Upper lobe of left lung (tissue), 6 donors: ENCODE measurements at regions not wholly inside any gene's neighbourhood (a gene's known extent, or its start where the extent isn't known, plus 50 kb on each side); places are given as distances from the start of the nearest gene placed in this dataset.
A peak's percentile ranks its signal among the peaks of the same experiment; 100 is the strongest.

Experiments used
- ATAC-seq, 2 donors: fragments of 200-7000 bp; cut with Tn5 transposase; one replicate each; pipeline ENCODE4 v1.9.1; 2022; ENCODE audit warnings: mild to moderate bottlenecking in 2 of 2, moderate library complexity in 2 of 2; ENCODE audit not compliant: low FRiP score in 2 of 2
- DNase-seq, 2 donors: peaks; one replicate each; pipeline ENCODE4 v3.0.0-alpha.2; 2019 to 2020
- H3K27ac ChIP-seq, 4 donors: fragments of 200-600 bp; sonication (generic); one replicate each; pipeline ENCODE4 v1.5.1; 2016 to 2019
- H3K27me3 ChIP-seq, 4 donors: fragments of 200-600 bp; sonication (generic); one replicate each; pipeline ENCODE4 v1.5.1; 2017 to 2019
- H3K36me3 ChIP-seq, 4 donors: fragments of 200-600 bp; sonication (generic); one replicate each; pipeline ENCODE4 v1.5.1; 2016 to 2019
- H3K4me1 ChIP-seq, 4 donors: fragments of 200-600 bp; sonication (generic); one replicate each; pipeline ENCODE4 v1.5.1; 2018 to 2019
- H3K4me3 ChIP-seq, 4 donors: fragments of 200-600 bp; sonication (generic); one replicate each; pipeline ENCODE4 v1.5.1; 2017 to 2019; ENCODE audit warnings: mild to moderate bottlenecking in 2 of 4, moderate library complexity in 1 of 4
- H3K9me3 ChIP-seq, 4 donors: fragments of 200-600 bp; sonication (generic); one replicate each; pipeline ENCODE4 v1.5.1; 2018 to 2019
- CTCF ChIP-seq, 6 experiments: fragments of 450-650 bp in 4 of 6; fragments of 200-600 bp in 2 of 6; sonication (generic) in 2 of 6; IDR thresholded peaks; one replicate each; pipeline ENCODE4 v1.5.1; 2016 to 2019; ENCODE audit warnings: antibody characterized with exemption in 6 of 6
- EP300 ChIP-seq, 4 donors: sonication (generic); formaldehyde crosslinking; IDR thresholded peaks; one replicate each; pipeline ENCODE4 v1.5.1; 2017; ENCODE audit warnings: antibody characterized with exemption in 4 of 4, control low read depth in 2 of 4
- POLR2A ChIP-seq, 4 donors: fragments of 450-650 bp; IDR thresholded peaks; one replicate each; pipeline ENCODE4 v1.5.1; 2016 to 2017; ENCODE audit warnings: antibody characterized with exemption in 4 of 4, mild to moderate bottlenecking in 2 of 4
- POLR2AphosphoS5 ChIP-seq, 2 donors: sonication (generic); formaldehyde crosslinking; IDR thresholded peaks; one replicate each; pipeline ENCODE4 v1.5.1; 2017; ENCODE audit warnings: antibody characterized with exemption in 2 of 2
- WGBS, 2 donors: methylation state at CpG; one replicate each; pipeline ENCODE4 v1.1.5; 2017 to 2018; 5-methylcytosine and 5-hydroxymethylcytosine counted together
- donor health status: DM: no; HTN: no; CAD: no; lungs with moderate emphysema.
- donor health status: DM: no; HTN: yes; CAD: no; lungs with severe emphysema.

DNA sequence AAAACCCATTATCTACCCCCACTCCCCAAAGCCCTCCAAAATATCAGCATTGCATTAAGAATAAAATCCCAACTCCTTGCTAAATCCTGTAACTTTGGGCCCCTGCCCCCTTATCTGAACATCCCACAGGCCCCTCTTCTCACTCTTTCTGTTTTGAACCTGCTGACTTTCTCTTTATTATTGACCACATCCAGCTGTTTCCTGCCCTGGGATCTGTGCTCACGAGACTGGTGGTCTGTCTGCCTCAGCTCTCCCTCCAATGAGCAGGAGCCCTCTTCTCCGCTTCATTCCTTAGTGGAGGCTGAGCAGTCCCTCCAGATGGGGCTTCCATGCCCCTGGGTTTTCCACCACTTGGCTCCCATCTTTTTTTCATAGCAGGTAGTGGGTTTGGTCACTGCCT lies 116.9 kb downstream of the ACKR3 start:
- no peaks in the 10 kb centered on the region for H3K27me3 ChIP-seq
- ATAC-seq: no peak

GRCh38 chr2:236687296-236687965 lies 117.8 kb downstream of the ACKR3 start:
- peak in 1 of 2 donors; percentile 60 for DNase-seq
- no peak for TF ChIP-seq POLR2A (IDR thresholded peaks at IDR 0.05)
- Histone ChIP-seq H3K36me3 (no peaks in the 10 kb centered on the region), H3K27ac (no peak overlapping the region), H3K9me3 (no peaks in the 10 kb centered on the region), H3K4me1 (no peaks in the 10 kb centered on the region), H3K4me3 (no peak overlapping the region), H3K27me3 (no peaks in the 10 kb centered on the region)
- peak in 1 of 2 donors; percentile 13 for ATAC-seq
- 69 to 77% methylated on average over 6 to 7 of the region's 8 CpGs for WGBS, 2 donors

More for the DNA sequence above, 116.9 kb downstream of the ACKR3 start:
- Histone ChIP-seq H3K4me3 (no peak overlapping the region), H3K9me3 (no peaks in the 10 kb centered on the region), H3K36me3 (no peaks in the 10 kb centered on the region), H3K4me1 (no peaks in the 10 kb centered on the region), H3K27ac (no peak overlapping the region)
- WGBS, 2 donors: 65 to 83% methylated on average over 2 of the region's 2 CpGs
- no peak for TF ChIP-seq POLR2A (IDR thresholded peaks at IDR 0.05)
- TF ChIP-seq POLR2AphosphoS5 (IDR thresholded peaks at IDR 0.05): no peak
- TF ChIP-seq EP300 (IDR thresholded peaks at IDR 0.05): no peak
- no peak for TF ChIP-seq CTCF (IDR thresholded peaks at IDR 0.05)
- DNase-seq: no peak

DNA sequence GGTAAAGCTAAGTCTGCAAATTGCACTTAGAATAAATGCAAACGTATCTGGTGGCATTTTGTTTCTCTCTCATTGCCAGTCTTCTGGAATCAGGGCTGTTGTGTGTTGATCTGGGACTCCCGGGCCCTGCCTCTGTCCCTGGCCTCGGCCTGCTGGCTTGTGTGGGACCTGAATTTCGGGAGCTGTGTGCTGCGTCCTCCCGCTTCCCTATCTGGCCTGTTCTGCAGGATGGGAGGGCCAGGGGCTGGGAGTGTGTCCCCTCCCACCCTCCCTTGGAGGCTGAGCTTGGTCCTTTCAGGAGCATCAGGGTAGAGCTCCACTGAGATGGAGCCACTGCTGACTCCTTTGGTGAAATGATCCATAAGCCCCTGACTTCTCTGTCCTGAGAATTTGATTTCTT lies 118.5 kb downstream of the ACKR3 start:
- TF ChIP-seq CTCF (IDR thresholded peaks at IDR 0.05) (no peak), POLR2A (IDR thresholded peaks at IDR 0.05) (no peak), EP300 (IDR thresholded peaks at IDR 0.05) (no peak), POLR2AphosphoS5 (IDR thresholded peaks at IDR 0.05) (no peak)
- no peaks in the 10 kb centered on the region for H3K4me1 ChIP-seq
- ATAC-seq (no peak), DNase-seq (no peak)
- no peak overlapping the region for H3K27ac ChIP-seq
- 80 to 95% methylated on average over 6 of the region's 6 CpGs for WGBS, 2 donors
- H3K9me3 ChIP-seq: no peaks in the 10 kb centered on the region
- no peaks in the 10 kb centered on the region for H3K36me3 ChIP-seq
- H3K27me3 ChIP-seq: no peaks in the 10 kb centered on the region
- no peak overlapping the region for H3K4me3 ChIP-seq

DNA sequence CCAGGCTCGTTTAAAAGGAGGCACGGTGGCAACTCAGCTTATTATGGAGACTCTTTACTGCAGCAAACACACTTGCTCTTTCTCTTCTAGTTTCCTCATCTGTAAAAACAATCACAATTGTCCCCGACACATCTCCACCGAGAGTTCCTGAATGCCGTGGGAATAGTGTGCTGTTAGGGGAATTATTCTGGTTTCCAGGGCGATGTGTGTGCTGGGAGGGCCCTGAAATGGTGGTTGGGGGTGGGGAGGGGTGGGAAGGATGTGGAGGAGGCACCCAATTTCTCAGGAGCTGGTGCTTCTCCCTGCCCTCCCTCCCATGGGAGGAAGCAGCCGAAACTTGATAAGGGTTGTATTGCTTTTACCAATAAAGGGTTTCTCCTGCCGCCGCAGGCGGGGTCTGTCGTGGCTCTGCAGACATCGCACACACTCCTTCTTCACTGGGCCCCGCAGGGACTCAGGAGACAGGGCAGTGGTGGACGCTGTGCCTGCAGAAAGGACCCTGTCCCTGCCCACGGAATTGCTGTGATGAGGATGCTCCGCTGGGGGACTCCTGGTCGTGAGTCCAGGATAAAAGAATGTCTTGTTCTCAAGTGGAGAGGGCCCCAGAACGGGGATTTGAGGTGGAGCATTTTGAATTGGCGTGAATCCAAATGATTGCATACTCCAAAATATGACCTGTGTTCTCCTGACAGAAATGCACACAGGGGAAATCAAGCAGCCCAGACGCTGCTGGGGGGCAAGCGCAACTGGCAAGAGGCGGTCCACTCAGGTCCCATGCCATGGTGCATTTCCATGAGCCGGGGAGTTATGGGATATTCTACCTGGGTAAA lies 119.2 kb downstream of the ACKR3 start:
- TF ChIP-seq CTCF (IDR thresholded peaks at IDR 0.05) (no peak), POLR2AphosphoS5 (IDR thresholded peaks at IDR 0.05) (no peak), EP300 (IDR thresholded peaks at IDR 0.05) (no peak), POLR2A (IDR thresholded peaks at IDR 0.05) (no peak)
- ATAC-seq (no peak), DNase-seq (no peak)
- 74 to 75% methylated on average over 20 to 23 of the region's 23 CpGs for WGBS, 2 donors
- H3K4me1 ChIP-seq: no peaks in the 10 kb centered on the region
- no peak overlapping the region for H3K27ac ChIP-seq
- no peak overlapping the region for H3K4me3 ChIP-seq
- H3K9me3 ChIP-seq: no peaks in the 10 kb centered on the region
- no peaks in the 10 kb centered on the region for H3K36me3 ChIP-seq
- no peaks in the 10 kb centered on the region for H3K27me3 ChIP-seq

DNA sequence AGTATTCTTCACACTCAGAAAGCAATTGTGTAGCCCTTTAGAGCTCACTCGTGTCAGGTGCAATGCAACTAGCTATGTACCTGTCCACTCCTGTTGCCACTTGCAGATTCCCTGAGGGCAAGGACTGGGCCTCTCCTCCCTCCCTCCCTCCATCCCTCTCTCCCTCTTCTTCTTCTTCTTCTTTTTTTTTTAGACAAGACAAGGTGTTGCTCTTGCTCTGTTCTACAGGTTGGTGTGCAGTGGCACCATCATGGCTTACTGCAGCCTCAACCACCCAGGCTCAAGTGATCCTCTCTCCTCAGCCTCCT lies 119.7 kb downstream of the ACKR3 start:
- Histone ChIP-seq H3K4me1 (no peaks in the 10 kb centered on the region), H3K9me3 (no peaks in the 10 kb centered on the region), H3K27me3 (no peaks in the 10 kb centered on the region), H3K4me3 (no peak overlapping the region), H3K36me3 (no peaks in the 10 kb centered on the region), H3K27ac (no peak overlapping the region)
- TF ChIP-seq POLR2AphosphoS5 (IDR thresholded peaks at IDR 0.05) (no peak), POLR2A (IDR thresholded peaks at IDR 0.05) (no peak), CTCF (IDR thresholded peaks at IDR 0.05) (no peak), EP300 (IDR thresholded peaks at IDR 0.05) (no peak)
- 62 to 82% methylated on average over 1 of the region's 1 CpG for WGBS, 2 donors
- DNase-seq (no peak), ATAC-seq (no peak)
